Caco-2 (cell line): ENCODE measurements at regions not wholly inside any gene's neighbourhood (a gene's known extent, or its start where the extent isn't known, plus 50 kb on each side); places are given as distances from the start of the nearest gene placed in this dataset.
A peak's percentile ranks its signal among the peaks of the same experiment; 100 is the strongest.

ENCODE experiments used
- BruUV-seq: library from RNA; stranded (reverse); fragments of 400-500 nt; replicated peaks from 2 replicates; lab custom pipeline; 2021; lab: Mats Ljungman, UMichigan
- CTCF ChIA-PET: fragments of 300-600 bp; sonication (Branson Sonifier 250); formaldehyde crosslinking; loops from one replicate; lab custom pipeline; 2022; ENCODE audit warnings: antibody characterized with exemption; lab: Charles Lee
- POLR2A ChIA-PET: fragments of 300-600 bp; sonication (Branson Sonifier 250); formaldehyde crosslinking; loops from one replicate; lab custom pipeline; 2022; ENCODE audit warnings: antibody characterized with exemption; lab: Charles Lee
- DNase-seq, 2 experiments: peaks; one replicate each; pipeline versions ENCODE4 v3.0.0 to v3.0.0-alpha.2; 2020 to 2022
- H3K27me3 ChIP-seq: replicated peaks from 2 replicates; pipeline ENCODE4 v1.6.0; 2011; ENCODE audit warnings: low read length; ENCODE audit not compliant: control insufficient read depth, insufficient read depth
- H3K36me3 ChIP-seq: 2 replicates; pipeline ENCODE4 v1.5.1; 2011; ENCODE audit warnings: low read length; ENCODE audit not compliant: control insufficient read depth, insufficient read depth
- H3K4me1 ChIP-seq: fragments of 250-450 bp; sonication (Bioruptor Pico); 2 replicates; pipeline ENCODE4 v1.5.1; 2020; ENCODE audit warnings: mild to moderate bottlenecking
- H3K4me3 ChIP-seq: 2 replicates; pipeline ENCODE4 v1.5.1; 2011; ENCODE audit warnings: low read depth, mild to moderate bottlenecking, control low read depth, low read length
- H3K9me3 ChIP-seq: fragments of 250-450 bp; sonication (Bioruptor Pico); 2 replicates; pipeline ENCODE4 v1.5.1; 2020; ENCODE audit warnings: mild to moderate bottlenecking, moderate library complexity
- H3K27ac Mint-ChIP-seq: one replicate; pipeline ENCODE4 v1.8.0; 2022; ENCODE audit warnings: mixed read lengths; ENCODE audit not compliant: unreplicated experiment
- H3K27me3 Mint-ChIP-seq: one replicate; pipeline ENCODE4 v1.8.0; 2022; ENCODE audit warnings: mixed read lengths; ENCODE audit not compliant: insufficient read depth, unreplicated experiment
- H3K36me3 Mint-ChIP-seq: one replicate; pipeline ENCODE4 v1.8.0; 2022; ENCODE audit warnings: mild to moderate bottlenecking, mixed read lengths; ENCODE audit not compliant: insufficient read depth, unreplicated experiment
- H3K4me1 Mint-ChIP-seq: one replicate; pipeline ENCODE4 v1.8.0; 2022; ENCODE audit warnings: low read depth, mixed read lengths; ENCODE audit not compliant: unreplicated experiment
- H3K4me3 Mint-ChIP-seq: one replicate; pipeline ENCODE4 v1.8.0; 2022; ENCODE audit warnings: mild to moderate bottlenecking, moderate library complexity, mixed read lengths; ENCODE audit not compliant: unreplicated experiment
- H3K9me3 Mint-ChIP-seq: one replicate; pipeline ENCODE4 v1.8.0; 2022; ENCODE audit warnings: mixed read lengths; ENCODE audit not compliant: unreplicated experiment
- intact Hi-C: fragments of 100-400 bp; cut with micrococcal nuclease; formaldehyde crosslinking; loops from one replicate; pipeline ENCODE4 v1.10.0; 2022; ENCODE audit not compliant: unreplicated experiment
- TF ChIP-seq, protein P1 (sequence below), 2 experiments: fragments of 200-600 bp in 1 of 2; IDR thresholded peaks; 1 replicate in 1 of 2; 2 replicates in 1 of 2; pipeline versions ENCODE4 v1.5.1 to v1.8.0; 2011 to 2022; ENCODE audit warnings: antibody characterized with exemption in 1 of 2, control low read depth in 1 of 2, inconsistent platforms in 1 of 2, low read depth in 1 of 2, low read length in 1 of 2, mild to moderate bottlenecking in 1 of 2, moderate library complexity in 1 of 2; ENCODE audit not compliant: insufficient read depth in 1 of 2, severe bottlenecking in 1 of 2, unreplicated experiment in 1 of 2

DNA sequence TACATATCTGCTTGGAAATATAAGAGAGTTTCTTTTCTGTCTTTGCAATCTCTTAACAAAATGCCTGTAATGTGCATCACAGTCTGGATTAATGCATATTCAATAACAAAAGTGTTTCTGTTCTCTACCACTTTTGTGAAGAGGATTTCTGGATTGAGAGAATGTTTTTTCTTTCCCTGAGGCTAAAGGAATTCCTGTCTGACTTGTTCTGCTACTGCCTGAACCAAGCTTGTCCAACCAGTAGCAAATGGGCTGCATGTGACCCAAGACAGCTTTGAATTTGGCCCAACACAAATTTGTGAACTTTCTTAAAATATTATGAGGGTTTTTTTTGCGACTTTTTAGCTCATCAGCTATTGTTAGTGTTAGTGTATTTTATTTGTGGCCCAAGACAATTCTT, 1133.9 kb downstream of the SH3BGRL start:
- POLR2A ChIA-PET: no interaction called here

DNA sequence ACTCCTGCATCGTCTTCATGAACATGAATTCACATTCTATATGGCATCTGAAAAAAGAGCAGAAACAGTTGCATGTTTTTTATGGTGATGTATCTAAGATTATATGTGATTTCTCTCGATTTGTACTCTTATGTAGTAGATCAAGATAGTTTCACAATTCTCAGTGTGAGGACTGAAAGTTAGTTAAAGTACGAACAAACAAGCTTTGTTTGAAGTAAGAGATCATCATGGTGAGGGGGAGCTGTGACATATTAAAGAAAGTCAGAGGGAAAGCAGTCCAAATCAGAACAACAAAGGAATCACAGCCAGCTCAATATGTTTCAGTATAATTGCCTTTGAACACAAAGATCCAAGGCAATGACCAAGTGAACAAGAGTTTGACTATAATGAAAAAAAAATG, 1140.6 kb downstream of the SH3BGRL start:
- H3K27ac Mint-ChIP-seq: no peak overlapping the region
- H3K36me3 ChIP-seq: no peaks in the 10 kb centered on the region
- no peak overlapping the region for H3K4me3 Mint-ChIP-seq
- DNase-seq: no peak
- no peaks in the 10 kb centered on the region for H3K4me1 ChIP-seq
- no peaks in the 10 kb centered on the region for H3K27me3 ChIP-seq
- H3K27me3 Mint-ChIP-seq: no peaks in the 10 kb centered on the region
- no peaks in the 10 kb centered on the region for H3K4me1 Mint-ChIP-seq
- H3K4me3 ChIP-seq: no peak overlapping the region
- no peaks in the 10 kb centered on the region for H3K36me3 Mint-ChIP-seq
- H3K9me3 Mint-ChIP-seq: peaks cover 14% of the 10 kb centered on the region
- ChIA-PET POLR2A (no interaction called here), CTCF (no interaction called here)
- H3K9me3 ChIP-seq: no peaks in the 10 kb centered on the region
- intact Hi-C loops: no loop called here
- TF ChIP-seq, protein P1, sequence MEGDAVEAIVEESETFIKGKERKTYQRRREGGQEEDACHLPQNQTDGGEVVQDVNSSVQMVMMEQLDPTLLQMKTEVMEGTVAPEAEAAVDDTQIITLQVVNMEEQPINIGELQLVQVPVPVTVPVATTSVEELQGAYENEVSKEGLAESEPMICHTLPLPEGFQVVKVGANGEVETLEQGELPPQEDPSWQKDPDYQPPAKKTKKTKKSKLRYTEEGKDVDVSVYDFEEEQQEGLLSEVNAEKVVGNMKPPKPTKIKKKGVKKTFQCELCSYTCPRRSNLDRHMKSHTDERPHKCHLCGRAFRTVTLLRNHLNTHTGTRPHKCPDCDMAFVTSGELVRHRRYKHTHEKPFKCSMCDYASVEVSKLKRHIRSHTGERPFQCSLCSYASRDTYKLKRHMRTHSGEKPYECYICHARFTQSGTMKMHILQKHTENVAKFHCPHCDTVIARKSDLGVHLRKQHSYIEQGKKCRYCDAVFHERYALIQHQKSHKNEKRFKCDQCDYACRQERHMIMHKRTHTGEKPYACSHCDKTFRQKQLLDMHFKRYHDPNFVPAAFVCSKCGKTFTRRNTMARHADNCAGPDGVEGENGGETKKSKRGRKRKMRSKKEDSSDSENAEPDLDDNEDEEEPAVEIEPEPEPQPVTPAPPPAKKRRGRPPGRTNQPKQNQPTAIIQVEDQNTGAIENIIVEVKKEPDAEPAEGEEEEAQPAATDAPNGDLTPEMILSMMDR (IDR thresholded peaks at IDR 0.05; ENCODE audit: insufficient read depth in 1 of 2, low read depth in 1 of 2, low read length in 1 of 2, severe bottlenecking in 1 of 2, unreplicated experiment in 1 of 2): no peak
- BruUV-seq: no TSS peak

More for the DNA sequence above, 1133.9 kb downstream of the SH3BGRL start:
- H3K4me1 Mint-ChIP-seq: peaks cover 13% of the 10 kb centered on the region
- H3K4me3 ChIP-seq: no peak overlapping the region
- H3K27me3 Mint-ChIP-seq: no peaks in the 10 kb centered on the region
- H3K36me3 ChIP-seq: no peaks in the 10 kb centered on the region
- DNase-seq: peak; percentile 27 to 36
- H3K27me3 ChIP-seq: no peaks in the 10 kb centered on the region
- H3K9me3 Mint-ChIP-seq: peaks cover 10% of the 10 kb centered on the region
- intact Hi-C loops: no loop called here
- H3K4me1 ChIP-seq: peaks cover 29% of the 10 kb centered on the region
- no peak overlapping the region for H3K27ac Mint-ChIP-seq
- no TSS peak for BruUV-seq
- no peaks in the 10 kb centered on the region for H3K36me3 Mint-ChIP-seq
- CTCF ChIA-PET: no interaction called here
- TF ChIP-seq, protein P1 (IDR thresholded peaks at IDR 0.05; ENCODE audit: insufficient read depth in 1 of 2, low read depth in 1 of 2, low read length in 1 of 2, severe bottlenecking in 1 of 2, unreplicated experiment in 1 of 2): no peak
- H3K9me3 ChIP-seq: no peaks in the 10 kb centered on the region
- no peak overlapping the region for H3K4me3 Mint-ChIP-seq

DNA sequence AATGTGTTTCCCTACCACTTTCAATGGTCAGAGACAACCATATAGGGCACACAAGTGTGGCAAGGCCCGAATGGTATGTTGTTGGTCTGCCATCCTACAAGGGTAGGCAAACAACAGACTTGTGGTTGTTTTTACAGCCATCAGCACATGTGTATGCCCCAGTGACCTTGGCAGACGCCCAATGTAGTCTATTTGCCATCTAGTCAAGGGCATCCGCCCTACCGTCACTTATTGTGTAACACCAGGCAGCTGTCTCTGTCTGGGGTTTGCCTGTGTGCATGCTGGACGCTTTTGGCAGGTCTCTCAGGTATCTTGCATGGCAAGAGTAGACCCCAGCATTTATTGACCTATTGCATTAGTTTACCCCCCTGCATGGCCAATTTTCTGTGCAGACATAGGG, 1145.5 kb upstream of the POU3F4 start:
- DNase-seq: no peak
- peaks cover 8% of the 10 kb centered on the region for H3K9me3 Mint-ChIP-seq
- POLR2A ChIA-PET: no interaction called here

More for the DNA sequence above, 1145.5 kb upstream of the POU3F4 start:
- BruUV-seq: no TSS peak
- Histone ChIP-seq H3K9me3 (no peaks in the 10 kb centered on the region), H3K4me1 (no peaks in the 10 kb centered on the region), H3K27me3 (no peaks in the 10 kb centered on the region), H3K4me3 (no peak overlapping the region), H3K36me3 (no peaks in the 10 kb centered on the region)
- intact Hi-C loops: no loop called here
- H3K4me1 Mint-ChIP-seq: no peaks in the 10 kb centered on the region
- CTCF ChIA-PET: no interaction called here
- H3K4me3 Mint-ChIP-seq: no peak overlapping the region
- H3K27me3 Mint-ChIP-seq: no peaks in the 10 kb centered on the region
- no peaks in the 10 kb centered on the region for H3K36me3 Mint-ChIP-seq
- no peak overlapping the region for H3K27ac Mint-ChIP-seq
- TF ChIP-seq, protein P1 (IDR thresholded peaks at IDR 0.05; ENCODE audit: insufficient read depth in 1 of 2, low read depth in 1 of 2, low read length in 1 of 2, severe bottlenecking in 1 of 2, unreplicated experiment in 1 of 2): no peak
